Body of pancreas (tissue), 4 donors: ENCODE measurements at regions not wholly inside any gene's neighbourhood (a gene's known extent, or its start where the extent isn't known, plus 50 kb on each side); places are given as distances from the start of the nearest gene placed in this dataset.

ENCODE experiments used
- CTCF ChIP-seq, 7 experiments: fragments of 450-650 bp in 4 of 7; fragments of 200-600 bp in 3 of 7; sonication (generic) in 3 of 7; IDR thresholded peaks; one replicate each; pipeline ENCODE4 v1.5.1; 2016 to 2019; ENCODE audit warnings: antibody characterized with exemption in 7 of 7
- POLR2A ChIP-seq, 3 donors: fragments of 450-650 bp; IDR thresholded peaks; one replicate each; pipeline ENCODE4 v1.6.1; 2016; ENCODE audit warnings: antibody characterized with exemption in 3 of 3, mild to moderate bottlenecking in 2 of 3

GRCh38 chr18:41009926-41010325 is 945.1 kb upstream of the PIK3C3 start:
- TF ChIP-seq CTCF (IDR thresholded peaks at IDR 0.05) (no peak), POLR2A (IDR thresholded peaks at IDR 0.05) (no peak)
